NCI-H1417 treated with DMSO at 0.1 percent for 48 hours (cell line): ENCODE measurements at regions not wholly inside any gene's neighbourhood (a gene's known extent, or its start where the extent isn't known, plus 50 kb on each side); places are given as distances from the start of the nearest gene placed in this dataset.
"Not testable (repeated sequence)": the region's sequence is repeated elsewhere in the genome, so short reads cannot be mapped to it uniquely, and the experiment has no call there.

Source experiments
- DNase-seq: peaks from one replicate; lab custom pipeline; 2025; lab: John Stamatoyannopoulos, UW

DNA sequence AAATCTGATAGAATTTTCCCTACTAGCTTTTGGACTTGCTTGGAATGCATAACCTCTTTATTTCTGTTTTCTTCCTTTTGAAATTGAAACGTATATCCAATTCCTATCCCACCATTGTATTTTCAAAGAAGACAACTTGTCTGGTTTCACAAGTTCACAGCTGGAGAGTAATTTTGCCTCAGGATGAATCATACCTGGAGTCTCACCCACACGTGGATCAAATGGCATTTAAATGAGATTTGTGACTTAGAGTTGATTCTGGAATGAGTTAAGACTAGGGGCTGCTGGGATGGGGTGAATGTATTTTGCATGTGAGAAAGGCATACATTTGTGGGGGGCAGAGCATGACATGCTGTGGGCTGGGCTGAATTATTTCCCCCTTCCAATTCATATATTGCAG, 516.5 kb upstream of the MGAT4C start:
- no peak for DNase-seq

- no peak for DNase-seq
These were observed 514.7 kb upstream of the MGAT4C start for GRCh38 chr12:86770871-86771270.

- no peak for DNase-seq
These were observed 492.7 kb upstream of the MGAT4C start for GRCh38 chr12:86748894-86749293.

DNA sequence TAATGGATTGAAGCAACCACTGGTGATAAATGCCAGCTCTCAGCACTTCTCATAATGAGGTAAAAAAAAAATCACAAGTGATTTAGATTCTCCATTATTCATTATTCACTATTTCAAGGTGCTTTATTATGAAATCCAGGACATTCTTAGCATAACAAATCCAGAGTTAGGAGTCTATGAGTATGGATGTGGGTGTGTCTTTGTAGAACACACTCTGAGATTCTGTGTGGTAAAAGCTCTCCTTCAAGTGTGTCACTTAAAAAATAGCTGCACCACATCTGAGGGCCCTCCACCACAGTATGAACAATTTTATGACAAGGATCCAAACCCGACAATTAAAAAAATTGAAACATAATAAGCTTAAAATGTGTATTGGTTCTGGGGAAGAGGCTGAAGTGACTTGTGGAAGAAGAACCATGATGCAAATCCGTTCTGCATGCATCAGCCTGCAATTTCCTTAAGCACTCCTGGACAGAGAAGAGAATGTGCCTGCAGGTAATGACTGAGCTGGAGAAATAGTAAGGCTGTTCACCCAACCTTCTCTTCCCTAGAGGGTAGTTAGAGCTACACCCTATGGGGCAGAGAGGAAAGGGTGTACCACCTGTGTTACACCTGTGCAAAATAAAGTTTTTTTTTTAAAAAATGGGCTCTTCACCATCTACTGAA, 488.5 kb upstream of the MGAT4C start:
- no peak for DNase-seq

DNA sequence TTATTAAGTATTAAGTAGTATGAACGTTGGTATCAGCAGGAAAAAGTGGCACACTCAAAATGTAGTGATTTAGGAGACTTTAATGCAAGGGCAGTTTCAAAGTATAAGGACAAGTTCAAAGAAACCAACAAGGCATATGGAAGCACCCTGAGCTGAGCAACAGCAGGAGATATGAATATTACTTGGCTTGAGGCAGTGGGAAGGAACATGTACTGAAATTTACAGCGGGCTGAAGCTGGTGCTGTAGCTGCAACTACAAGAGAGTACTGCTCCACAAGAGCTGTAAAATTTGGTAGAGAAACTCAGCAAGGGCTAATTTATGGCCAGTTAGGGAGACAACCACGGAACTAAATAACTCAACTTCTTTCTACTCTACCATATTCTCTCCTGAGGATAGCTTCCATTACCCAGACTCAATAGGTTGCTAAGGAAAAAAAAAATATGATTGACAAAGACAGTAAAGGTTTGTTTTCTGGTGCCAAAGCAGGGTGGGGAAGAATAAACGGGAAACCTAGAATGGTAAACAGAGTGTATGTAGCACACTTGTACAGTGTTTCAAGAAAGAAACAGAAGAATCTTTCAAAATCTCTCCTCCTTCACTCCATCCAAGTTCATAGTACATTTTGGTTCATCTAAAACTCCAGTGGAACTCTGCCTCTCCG, 487.8 kb upstream of the MGAT4C start:
- DNase-seq = no peak

DNA sequence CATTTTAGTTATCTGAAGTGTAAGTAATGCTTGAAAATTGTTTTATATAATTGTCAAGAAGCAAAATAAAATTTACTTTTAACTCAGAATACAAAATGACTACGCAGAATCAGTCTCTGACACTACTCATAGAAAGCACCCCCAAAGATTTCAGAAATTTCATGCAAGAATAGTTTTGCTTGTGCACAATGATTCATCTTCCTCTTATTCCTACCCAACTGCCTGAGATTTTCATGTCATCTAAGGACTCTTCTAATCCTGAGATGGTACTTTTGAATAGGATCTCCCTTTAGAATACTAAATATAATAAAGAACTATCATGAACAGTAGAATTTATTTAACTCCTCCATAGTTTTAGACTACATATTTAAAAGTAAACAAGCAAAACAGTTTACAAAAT, 485.3 kb upstream of the MGAT4C start:
- DNase-seq = no peak

GRCh38 chr12:86735851-86736250, 479.7 kb upstream of the MGAT4C start:
- DNase-seq = no peak

GRCh38 chr12:86735072-86735471, 478.9 kb upstream of the MGAT4C start:
- no peak for DNase-seq

- no peak for DNase-seq
These were observed 474.0 kb upstream of the MGAT4C start for GRCh38 chr12:86730233-86730632.

- no peak for DNase-seq
These were observed 473.5 kb upstream of the MGAT4C start for GRCh38 chr12:86729739-86730138.

DNA sequence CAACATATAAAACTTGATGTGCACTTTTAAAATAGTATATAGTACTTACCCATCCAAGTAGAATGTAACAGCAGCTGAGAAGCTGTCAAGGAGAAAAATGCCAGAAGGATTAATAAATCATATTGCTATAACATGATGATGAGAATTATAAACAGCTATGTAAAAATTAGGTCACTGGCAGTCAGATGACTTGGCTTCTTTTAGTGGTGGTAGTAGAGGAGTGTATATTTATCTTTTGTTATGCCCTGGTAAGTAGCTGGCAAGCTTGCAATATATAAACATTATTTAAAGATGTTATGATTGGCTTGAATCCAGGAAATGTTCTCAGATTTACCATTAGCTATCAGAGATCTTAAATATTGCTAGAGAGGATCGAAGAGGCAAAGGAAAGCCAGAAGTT, 471.0 kb upstream of the MGAT4C start:
- DNase-seq = peak; percentile 39

DNA sequence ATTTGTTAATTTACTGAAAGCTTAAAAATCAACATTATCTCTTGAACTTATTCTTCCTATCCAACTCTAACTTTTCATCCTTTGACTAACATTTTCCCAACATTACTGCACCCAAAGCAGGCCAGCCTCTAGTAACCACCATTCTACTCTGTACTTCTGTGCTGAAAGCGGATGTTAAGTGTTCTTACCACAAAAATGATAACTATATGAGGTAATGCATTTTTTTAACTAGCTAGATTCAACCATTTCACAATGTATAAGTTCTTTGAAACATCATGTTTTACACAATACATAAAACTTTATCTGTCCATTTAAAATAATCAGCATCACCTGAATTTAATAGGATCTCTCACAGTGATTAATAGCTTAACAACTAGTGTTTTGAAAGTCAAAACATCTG, 468.5 kb upstream of the MGAT4C start:
- DNase-seq = no peak

DNA sequence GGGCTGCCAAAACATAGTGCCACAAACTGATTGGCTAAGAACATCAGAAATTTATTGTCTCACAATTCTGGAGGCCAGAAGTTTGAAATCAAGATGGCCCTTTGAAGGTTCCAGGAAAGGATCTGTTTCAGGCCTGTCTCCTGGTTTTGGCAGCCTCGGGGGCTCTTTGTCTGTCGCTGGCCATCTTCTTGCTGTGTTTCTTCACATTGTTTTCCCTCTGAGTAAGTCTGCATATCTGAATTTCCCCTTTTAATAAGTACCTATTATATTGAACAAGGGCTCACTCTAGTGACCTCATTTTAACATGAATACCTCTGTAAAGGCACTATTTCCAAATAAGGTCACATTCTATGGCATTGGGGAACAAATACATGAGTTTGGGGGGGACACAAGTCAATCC, 467.1 kb upstream of the MGAT4C start:
- no peak for DNase-seq

- no peak for DNase-seq
These were observed 465.7 kb upstream of the MGAT4C start for GRCh38 chr12:86721713-86722397.

GRCh38 chr12:86719381-86719780, 463.2 kb upstream of the MGAT4C start:
- DNase-seq = no peak

DNA sequence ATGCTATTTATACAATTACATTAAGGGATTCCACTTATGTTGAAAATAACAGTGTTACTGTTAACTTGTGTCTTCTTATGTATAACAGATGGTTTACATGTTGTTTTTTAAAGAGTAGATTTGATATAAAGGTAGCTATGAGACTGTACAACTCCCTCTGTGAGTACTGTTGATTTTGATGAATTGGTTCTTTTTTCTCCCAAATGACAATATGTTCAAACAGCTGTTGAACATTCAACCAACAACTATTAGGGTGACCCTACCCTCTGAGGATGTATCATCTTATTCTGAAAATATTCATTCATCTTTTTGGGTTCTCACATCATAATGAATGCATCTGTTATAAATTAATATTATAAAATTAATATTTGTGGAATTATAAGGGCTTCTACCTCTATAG, 456.9 kb upstream of the MGAT4C start:
- no peak for DNase-seq

DNA sequence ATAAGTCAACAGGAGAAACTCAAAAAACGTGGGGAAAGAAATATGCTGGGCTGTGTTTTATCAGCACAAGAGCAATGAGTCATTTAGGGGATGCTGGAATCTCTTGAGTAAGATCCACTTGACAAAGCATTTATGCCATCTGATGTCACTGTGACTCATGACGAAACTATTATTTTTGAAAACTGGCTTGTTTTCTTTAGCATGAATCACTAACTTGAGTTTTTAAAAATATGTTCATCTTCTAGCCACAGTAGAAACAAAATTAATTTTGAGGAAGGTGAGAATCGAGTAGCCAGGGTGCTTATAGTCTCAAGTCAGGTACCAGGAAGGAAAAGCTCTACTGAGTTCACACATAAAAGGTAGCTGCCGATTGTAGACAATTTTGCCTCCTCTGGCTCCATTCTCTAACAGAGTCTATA, 456.2 kb upstream of the MGAT4C start:
- DNase-seq = no peak

DNA sequence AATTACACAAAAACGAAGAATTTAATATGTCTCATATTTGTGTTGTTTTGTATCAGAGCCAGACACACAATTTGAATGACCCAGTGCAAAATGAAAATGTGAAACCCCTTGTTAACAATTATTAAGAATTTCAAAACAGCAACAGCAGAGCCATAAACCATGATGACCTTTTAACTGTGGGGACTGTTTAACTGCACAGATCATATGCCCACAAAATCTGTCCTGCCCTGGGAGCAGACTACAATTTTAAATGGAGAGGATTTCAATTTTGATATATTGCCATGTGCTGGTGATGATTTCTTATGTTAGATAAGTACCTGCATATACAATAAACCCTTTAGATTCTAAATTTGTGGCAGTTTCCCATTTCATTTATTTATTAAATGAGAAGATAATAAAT, 455.5 kb upstream of the MGAT4C start:
- DNase-seq = no peak

DNA sequence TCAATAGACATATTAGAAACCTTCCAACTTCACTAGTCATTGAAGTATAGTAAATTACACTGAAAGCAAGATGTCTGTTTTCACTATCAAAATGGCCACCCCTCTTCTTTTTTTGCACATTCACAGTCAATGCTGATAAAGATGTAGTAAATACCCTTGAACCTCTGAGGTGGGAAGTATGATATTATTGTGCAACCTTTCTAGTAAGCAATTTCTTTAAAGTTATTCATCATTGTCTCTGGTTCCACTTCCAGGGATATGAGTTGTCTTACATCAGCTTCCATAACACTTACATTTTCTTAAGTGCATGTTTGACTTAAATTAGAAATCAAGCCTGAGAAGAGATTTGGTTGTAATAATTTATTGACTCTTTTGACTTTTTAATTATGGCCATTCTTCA, 453.9 kb upstream of the MGAT4C start:
- no peak for DNase-seq

- not testable (repeated sequence) for DNase-seq
These were observed 452.8 kb upstream of the MGAT4C start for GRCh38 chr12:86709017-86709416.

DNA sequence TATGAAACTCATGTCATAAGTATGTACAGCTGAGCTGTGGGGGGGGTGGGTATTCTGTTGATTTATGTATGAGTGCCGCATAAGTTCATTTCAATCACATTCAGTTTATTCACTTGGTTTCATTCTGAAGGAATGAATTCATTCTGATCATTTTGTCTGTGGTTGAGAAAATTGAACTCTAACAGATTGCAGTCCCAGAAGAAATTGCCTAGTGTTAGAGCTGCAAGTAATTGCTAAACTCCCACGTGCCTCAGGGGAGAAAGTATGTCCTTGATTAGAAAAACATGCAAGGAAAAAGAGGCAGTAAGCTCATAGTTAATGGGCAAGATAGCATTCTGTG, 442.4 kb upstream of the MGAT4C start:
- no peak for DNase-seq

DNA sequence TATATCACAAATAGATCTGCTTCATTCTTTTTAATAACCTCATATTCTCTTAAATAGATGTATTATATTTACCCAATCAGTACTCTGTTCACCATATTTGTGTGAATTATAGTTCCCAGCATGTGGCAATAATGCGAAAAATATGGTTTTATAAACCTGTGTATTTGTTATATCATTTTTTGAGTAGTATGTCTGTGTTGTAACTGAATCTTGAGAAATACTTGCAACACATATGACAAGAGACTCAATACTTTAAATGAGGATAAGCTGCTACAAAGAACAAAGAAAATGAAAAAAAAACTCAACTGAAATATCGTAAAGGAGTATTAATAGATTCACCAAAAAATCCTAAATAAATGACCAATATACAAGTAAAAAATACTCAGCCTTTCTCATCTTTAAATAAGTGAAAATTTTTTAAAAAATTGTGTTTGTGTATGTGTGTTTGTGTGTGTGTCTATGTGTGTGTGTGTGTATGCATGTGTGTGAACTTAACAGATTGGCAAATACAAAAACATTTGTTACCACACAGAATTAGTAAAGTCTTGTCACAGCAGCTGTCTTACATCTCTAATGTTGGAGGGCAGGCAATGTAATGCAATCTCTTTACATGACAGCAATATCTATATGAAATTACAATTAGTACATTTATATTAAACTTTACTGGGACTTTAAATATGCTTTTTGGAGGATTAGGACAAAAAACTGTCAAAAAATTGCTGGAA, 441.9 kb upstream of the MGAT4C start:
- no peak for DNase-seq
